GM10266 (cell line): ENCODE measurements at regions not wholly inside any gene's neighbourhood (a gene's known extent, or its start where the extent isn't known, plus 50 kb on each side); places are given as distances from the start of the nearest gene placed in this dataset.

Experiments used
- DNase-seq: peaks from one replicate; pipeline ENCODE4 v3.0.0; 2012; ENCODE audit errors: extremely low spot score
- CTCF ChIP-seq: IDR thresholded peaks from 2 replicates; pipeline ENCODE4 v1.5.1; 2012; ENCODE audit warnings: mild to moderate bottlenecking, low read depth; ENCODE audit not compliant: control insufficient read depth, insufficient read depth; ENCODE audit errors: missing control alignments

DNA sequence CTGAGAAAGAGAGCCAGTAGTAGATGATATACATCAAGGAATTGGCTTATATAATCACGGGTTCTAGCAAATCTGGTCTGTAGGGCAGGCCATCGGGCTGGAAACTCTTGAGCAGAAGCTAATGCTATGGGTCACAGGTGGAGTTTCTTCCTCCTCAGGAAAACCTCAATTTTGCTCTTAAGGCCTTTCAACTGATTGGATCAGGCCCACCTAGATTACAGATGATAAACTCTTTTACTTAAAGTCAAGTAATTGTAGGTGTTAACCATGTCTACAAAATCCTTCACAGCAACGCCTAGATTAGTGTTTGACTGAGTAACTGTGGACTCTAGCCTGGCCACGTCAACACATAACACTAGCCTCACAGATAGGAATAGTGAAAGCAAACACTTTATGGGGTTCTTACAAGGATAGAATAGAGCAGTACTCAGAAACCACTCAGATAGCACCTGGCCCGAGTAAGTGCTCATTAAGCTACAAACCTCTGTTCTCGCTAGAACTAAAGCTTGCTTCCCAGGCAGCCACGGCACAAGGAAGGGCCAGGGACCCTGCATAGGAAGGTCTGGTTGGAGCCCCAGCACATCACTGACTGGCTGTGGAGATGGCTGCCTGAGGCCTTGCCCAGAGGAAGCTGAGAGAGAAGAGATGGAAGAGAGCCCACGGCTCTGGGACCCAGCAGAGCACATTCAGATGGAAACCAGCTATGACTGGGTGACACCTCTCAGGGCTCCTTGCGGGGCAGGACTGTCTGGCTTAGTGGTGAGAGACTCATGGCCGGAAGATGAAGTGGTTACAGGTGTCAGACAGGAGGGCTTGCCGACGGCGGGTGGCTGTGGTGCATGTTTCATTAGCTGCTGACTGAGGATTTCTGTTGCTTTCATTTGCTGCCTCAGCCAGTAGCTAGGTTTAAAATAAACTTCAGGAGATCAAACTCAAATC, 202.5 kb upstream of the TLE3 start:
- DNase-seq: peak; percentile 79
- TF ChIP-seq CTCF: no peak

DNA sequence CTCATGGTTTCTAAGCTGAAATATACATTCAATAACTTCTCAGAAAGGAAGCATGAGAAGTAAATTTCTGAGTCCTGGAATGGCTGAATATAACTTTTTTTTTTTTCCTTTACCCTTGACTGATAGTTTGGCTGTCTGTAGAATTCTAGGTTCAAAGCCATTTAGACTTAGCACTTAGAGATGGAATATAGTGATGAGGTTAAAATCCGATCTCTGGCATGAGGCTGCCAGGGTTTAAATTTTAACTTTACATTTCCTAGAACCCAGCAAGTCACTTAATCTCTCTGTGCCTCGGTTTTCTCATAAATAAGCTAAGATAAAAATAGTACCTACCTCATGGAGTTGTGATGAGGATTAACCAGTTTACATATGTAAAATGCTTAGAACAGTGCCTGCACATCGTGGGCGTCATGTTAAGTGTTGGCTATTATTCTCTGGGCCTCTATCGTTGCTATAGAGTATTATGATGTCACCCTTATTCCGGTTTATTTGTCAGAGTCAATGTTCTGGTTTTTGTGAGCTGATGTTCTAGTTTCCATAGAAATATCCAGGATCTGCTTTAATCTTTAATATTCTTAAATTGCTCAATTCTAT, 199.8 kb upstream of the TLE3 start:
- no peak for TF ChIP-seq CTCF
- DNase-seq: no peak

GRCh38 chr15:70294731-70295305, 197.1 kb upstream of the TLE3 start:
- DNase-seq: no peak
- TF ChIP-seq CTCF: no peak

DNA sequence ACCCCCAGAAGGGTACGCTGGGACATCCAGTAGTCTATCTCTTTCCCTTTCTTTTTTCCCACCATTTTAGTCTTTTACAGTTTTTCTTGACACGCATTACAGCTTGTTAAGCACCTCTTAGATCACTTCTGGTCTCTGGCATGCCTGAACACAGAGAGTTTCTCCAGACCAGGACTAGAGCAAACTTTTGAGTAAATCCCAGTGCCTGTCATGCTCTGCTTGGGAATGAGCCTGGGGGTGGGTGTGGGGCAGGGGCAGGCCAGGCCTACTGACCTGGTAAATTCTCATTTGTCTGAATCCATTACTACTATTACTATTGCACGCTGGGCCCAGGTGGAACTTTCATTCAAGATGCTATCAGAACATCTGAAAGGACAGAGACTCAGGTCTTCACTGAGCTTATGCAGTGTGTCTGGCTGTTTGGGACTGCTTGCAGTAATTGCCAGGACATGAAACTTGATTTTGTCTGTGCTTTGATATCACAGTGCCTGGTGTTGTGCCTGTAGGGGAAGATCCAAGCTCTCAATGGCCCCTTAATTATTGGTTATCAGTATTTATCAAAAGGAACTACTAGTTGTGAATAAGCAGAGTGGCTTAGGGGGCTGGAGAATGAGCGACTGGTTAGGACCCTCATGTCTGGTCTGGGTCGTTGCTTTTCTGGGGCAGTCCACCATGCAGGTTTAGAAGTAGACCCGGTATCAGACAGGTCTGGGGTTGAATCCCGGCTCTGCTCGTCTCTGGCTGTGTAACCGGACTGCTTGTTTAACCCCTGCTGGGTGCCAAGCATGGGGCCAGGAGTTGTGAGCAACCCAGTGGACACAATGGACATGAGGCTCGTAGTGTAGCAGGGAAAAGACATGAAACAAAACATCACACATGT, 196.1 kb upstream of the TLE3 start:
- TF ChIP-seq CTCF: no peak
- no peak for DNase-seq

- no peak for DNase-seq
- no peak for TF ChIP-seq CTCF
These were observed 195.4 kb upstream of the TLE3 start for GRCh38 chr15:70293138-70293537.

GRCh38 chr15:70292076-70292760, 194.5 kb upstream of the TLE3 start:
- no peak for TF ChIP-seq CTCF
- DNase-seq: no peak
